SU-DHL-6 (cell line): ENCODE measurements at regions not wholly inside any gene's neighbourhood (a gene's known extent, or its start where the extent isn't known, plus 50 kb on each side); places are given as distances from the start of the nearest gene placed in this dataset.

Source experiments
- H2AFZ ChIP-seq: fragments of 200-600 bp; sonication (generic); 2 replicates; pipeline ENCODE4 v1.6.1; 2014; ENCODE audit warnings: low read depth, mild to moderate bottlenecking, moderate library complexity, mixed read lengths, antibody characterized with exemption, low read length; ENCODE audit not compliant: severe bottlenecking
- H3F3A ChIP-seq: fragments of 200-600 bp; shearing (Covaris generic); 2 replicates; pipeline ENCODE4 v1.6.0; 2016; ENCODE audit warnings: antibody characterized with exemption, mild to moderate bottlenecking; ENCODE audit not compliant: insufficient read depth
- H3K27ac ChIP-seq: fragments of 200-600 bp; sonication (generic); 2 replicates; pipeline ENCODE4 v1.5.1; 2016; ENCODE audit warnings: low read depth, mild to moderate bottlenecking, low read length, moderate library complexity, mixed read lengths
- H3K27me3 ChIP-seq: fragments of 200-600 bp; sonication (generic), shearing (Covaris generic); 2 replicates; pipeline ENCODE4 v1.6.0; 2014; ENCODE audit warnings: mild to moderate bottlenecking, low read length
- H3K36me3 ChIP-seq: fragments of 200-600 bp; sonication (generic); 2 replicates; pipeline ENCODE4 v1.6.1; 2014; ENCODE audit warnings: mild to moderate bottlenecking, low read length, mixed read lengths
- H3K4me2 ChIP-seq: fragments of 300-600, 200-600 bp; shearing (Covaris generic), sonication (generic); 2 replicates; pipeline ENCODE4 v1.6.0; 2014; ENCODE audit warnings: low read length, low read depth, mild to moderate bottlenecking; ENCODE audit not compliant: poor library complexity, severe bottlenecking
- H3K4me3 ChIP-seq: fragments of 200-600 bp; sonication (generic); 2 replicates; pipeline ENCODE4 v1.5.1; 2014; ENCODE audit warnings: antibody characterized with exemption, low read length, mild to moderate bottlenecking, mixed read lengths; ENCODE audit not compliant: insufficient read depth, poor library complexity, severe bottlenecking
- H3K79me2 ChIP-seq: fragments of 200-600 bp; sonication (generic); 2 replicates; pipeline ENCODE4 v1.6.1; 2014; ENCODE audit warnings: mild to moderate bottlenecking, low read length, moderate library complexity; ENCODE audit not compliant: insufficient read depth
- H3K9ac ChIP-seq: fragments of 200-600 bp; sonication (generic); 2 replicates; pipeline ENCODE4 v1.7.0; 2014; ENCODE audit warnings: mild to moderate bottlenecking, low read length
- H3K9me2 ChIP-seq: fragments of 200-600 bp; sonication (generic); replicated peaks from 2 replicates; pipeline ENCODE4 v1.6.1; 2014; ENCODE audit warnings: low read length; ENCODE audit not compliant: insufficient read depth
- H3K9me3 ChIP-seq: fragments of 200-600 bp; sonication (generic); 2 replicates; pipeline ENCODE4 v1.6.1; 2014; ENCODE audit warnings: low read length, mixed read lengths; ENCODE audit not compliant: insufficient read depth
- H4K20me1 ChIP-seq: fragments of 200-600 bp; sonication (generic); 2 replicates; pipeline ENCODE4 v1.6.1; 2014; ENCODE audit warnings: low read depth, mild to moderate bottlenecking, antibody characterized with exemption, low read length, moderate library complexity, mixed read lengths
- CTCF ChIP-seq: fragments of 200-600 bp; sonication (generic); IDR thresholded peaks from one replicate; pipeline ENCODE4 v1.5.1; 2017; ENCODE audit warnings: antibody characterized with exemption, mild to moderate bottlenecking, low read length, moderate library complexity; ENCODE audit not compliant: insufficient read depth, poor library complexity, severe bottlenecking
- EZH2phosphoT487 ChIP-seq: fragments of 200-600 bp; sonication (generic), shearing (Covaris generic); conservative IDR thresholded peaks from 2 replicates; pipeline ENCODE4 v1.6.1; 2018; ENCODE audit warnings: mild to moderate bottlenecking, antibody characterized with exemption, low read length, moderate library complexity, mixed read lengths

GRCh38 chr15:31897746-31898145 lies 132.6 kb upstream of the CHRNA7 start:
- no peak for TF ChIP-seq CTCF
- TF ChIP-seq EZH2phosphoT487, result no peak
- no peak overlapping the region for H3K4me2 ChIP-seq
- H4K20me1 ChIP-seq, result no peaks in the 10 kb centered on the region
- no peaks in the 10 kb centered on the region for H3K9me2 ChIP-seq
- H3K79me2 ChIP-seq, result no peaks in the 10 kb centered on the region
- H3K9me3 ChIP-seq, result no peaks in the 10 kb centered on the region
- no peaks in the 10 kb centered on the region for H3F3A ChIP-seq
- no peaks in the 10 kb centered on the region for H3K36me3 ChIP-seq
- H3K4me3 ChIP-seq, result no peak overlapping the region
- H3K27ac ChIP-seq, result no peak overlapping the region
- no peaks in the 10 kb centered on the region for H3K27me3 ChIP-seq
- no peak overlapping the region for H3K9ac ChIP-seq
- no peak overlapping the region for H2AFZ ChIP-seq

DNA sequence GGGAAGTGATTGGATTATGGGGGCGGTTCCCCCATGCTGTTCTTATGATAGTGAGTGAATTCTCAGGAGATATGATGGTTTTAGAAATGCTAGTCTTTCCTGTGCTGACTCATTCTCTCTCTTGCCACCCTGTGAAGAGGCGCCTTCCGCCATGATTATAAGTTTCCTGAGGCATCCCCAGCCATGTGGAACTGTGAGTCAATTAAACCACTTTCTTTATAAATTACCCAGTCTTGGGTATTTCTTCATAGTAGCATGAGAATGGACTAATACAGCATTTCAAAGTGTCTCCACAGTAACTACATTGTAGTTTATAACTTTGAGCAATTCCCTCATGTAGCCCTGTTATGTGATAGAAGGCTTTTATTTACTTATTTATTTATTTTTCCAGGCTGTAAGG lies 128.8 kb upstream of the CHRNA7 start:
- H3K27me3 ChIP-seq, result no peaks in the 10 kb centered on the region
- TF ChIP-seq CTCF (no peak), EZH2phosphoT487 (no peak)

DNA sequence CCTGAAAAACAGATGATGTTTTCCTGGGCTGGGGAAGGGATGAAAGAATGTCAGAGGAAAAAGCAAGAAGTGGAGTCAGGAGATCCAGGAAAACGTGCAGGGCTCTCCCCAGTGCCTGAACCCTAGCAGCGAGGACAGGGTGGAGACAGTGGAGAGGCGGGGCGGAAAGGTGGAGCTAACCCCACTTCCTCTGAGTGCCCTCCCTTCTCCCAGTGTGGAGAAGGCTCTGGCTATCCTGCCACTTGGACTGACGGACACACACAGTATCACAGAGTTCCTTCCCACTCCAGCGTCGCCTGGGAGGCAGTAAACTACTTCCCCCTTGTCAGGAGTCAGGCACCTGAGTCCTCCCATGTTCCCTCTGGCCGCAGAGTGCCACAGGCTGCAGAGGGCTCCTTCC lies 125.3 kb upstream of the CHRNA7 start:
- H3K4me3 ChIP-seq, result no peak overlapping the region
- no peaks in the 10 kb centered on the region for H4K20me1 ChIP-seq
- no peak overlapping the region for H3K27ac ChIP-seq
- H3K36me3 ChIP-seq, result no peaks in the 10 kb centered on the region
- H3K9ac ChIP-seq, result no peak overlapping the region
- no peak overlapping the region for H2AFZ ChIP-seq
- H3K27me3 ChIP-seq, result no peaks in the 10 kb centered on the region
- no peaks in the 10 kb centered on the region for H3K9me2 ChIP-seq
- no peaks in the 10 kb centered on the region for H3K9me3 ChIP-seq
- H3K4me2 ChIP-seq, result no peak overlapping the region
- H3K79me2 ChIP-seq, result no peaks in the 10 kb centered on the region
- H3F3A ChIP-seq, result no peaks in the 10 kb centered on the region
- TF ChIP-seq CTCF (no peak), EZH2phosphoT487 (no peak)

More for the DNA sequence above, 128.8 kb upstream of the CHRNA7 start:
- no peak overlapping the region for H3K27ac ChIP-seq
- no peaks in the 10 kb centered on the region for H3K9me3 ChIP-seq
- H3K4me2 ChIP-seq, result no peak overlapping the region
- H3K4me3 ChIP-seq, result no peak overlapping the region
- H3K79me2 ChIP-seq, result no peaks in the 10 kb centered on the region
- no peaks in the 10 kb centered on the region for H3K9me2 ChIP-seq
- H3K36me3 ChIP-seq, result no peaks in the 10 kb centered on the region
- H3K9ac ChIP-seq, result no peak overlapping the region
- H3F3A ChIP-seq, result no peaks in the 10 kb centered on the region
- no peaks in the 10 kb centered on the region for H4K20me1 ChIP-seq
- H2AFZ ChIP-seq, result no peak overlapping the region

DNA sequence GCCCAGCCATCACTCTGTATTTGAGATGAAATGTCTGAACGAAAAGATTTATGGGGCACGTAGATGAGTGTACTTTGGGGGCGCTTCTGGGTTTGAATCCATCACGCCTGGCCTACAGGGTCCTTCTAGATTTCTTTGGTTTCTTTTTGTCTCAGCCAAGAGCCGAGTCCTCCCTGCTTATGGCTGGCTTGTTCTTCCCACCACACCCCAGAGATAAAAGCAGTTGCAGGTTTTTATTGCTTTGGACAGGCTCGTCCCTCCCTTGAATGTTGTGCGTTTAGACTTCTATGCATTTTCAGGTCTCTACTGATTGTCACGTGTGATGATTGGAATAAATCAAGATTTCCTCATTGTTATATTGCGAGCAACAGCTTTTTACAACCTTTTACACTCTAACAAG lies 104.8 kb upstream of the CHRNA7 start:
- no peak overlapping the region for H3K27ac ChIP-seq
- no peak overlapping the region for H2AFZ ChIP-seq
- H3K36me3 ChIP-seq, result no peaks in the 10 kb centered on the region
- H3K27me3 ChIP-seq, result no peaks in the 10 kb centered on the region
- H3K79me2 ChIP-seq, result no peaks in the 10 kb centered on the region
- no peaks in the 10 kb centered on the region for H3K9me2 ChIP-seq
- no peaks in the 10 kb centered on the region for H3K9me3 ChIP-seq
- H3K4me2 ChIP-seq, result no peak overlapping the region
- H3F3A ChIP-seq, result no peaks in the 10 kb centered on the region
- H3K9ac ChIP-seq, result no peak overlapping the region
- no peaks in the 10 kb centered on the region for H4K20me1 ChIP-seq
- no peak overlapping the region for H3K4me3 ChIP-seq
- TF ChIP-seq CTCF, result no peak
- no peak for TF ChIP-seq EZH2phosphoT487
